ENCODE measurements at regions not wholly inside any gene's neighbourhood (a gene's known extent, or its start where the extent isn't known, plus 50 kb on each side); places are given as distances from the start of the nearest gene placed in this dataset.

DNA sequence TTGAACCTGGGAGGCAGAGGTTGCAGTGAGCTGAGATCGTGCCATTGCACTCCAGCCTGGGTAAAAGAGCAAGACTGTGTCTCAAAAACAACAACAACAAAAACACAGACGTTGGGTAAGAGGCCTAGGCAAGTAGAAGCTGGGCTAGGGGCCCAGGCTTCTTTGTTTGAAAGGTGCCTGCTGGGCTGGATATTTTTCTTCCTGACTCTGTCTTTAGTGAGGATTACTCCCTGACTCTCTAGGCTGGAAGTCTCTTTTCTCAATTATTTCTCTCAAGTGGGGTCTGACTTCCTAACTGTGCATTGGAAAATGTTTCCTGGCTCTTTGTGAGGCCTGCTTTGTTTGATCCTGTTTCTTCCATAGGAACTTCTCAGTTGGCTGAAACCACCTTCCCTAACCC is 76.5 kb upstream of the DTNBP1 start:
- TF ChIP-seq, protein P1, sequence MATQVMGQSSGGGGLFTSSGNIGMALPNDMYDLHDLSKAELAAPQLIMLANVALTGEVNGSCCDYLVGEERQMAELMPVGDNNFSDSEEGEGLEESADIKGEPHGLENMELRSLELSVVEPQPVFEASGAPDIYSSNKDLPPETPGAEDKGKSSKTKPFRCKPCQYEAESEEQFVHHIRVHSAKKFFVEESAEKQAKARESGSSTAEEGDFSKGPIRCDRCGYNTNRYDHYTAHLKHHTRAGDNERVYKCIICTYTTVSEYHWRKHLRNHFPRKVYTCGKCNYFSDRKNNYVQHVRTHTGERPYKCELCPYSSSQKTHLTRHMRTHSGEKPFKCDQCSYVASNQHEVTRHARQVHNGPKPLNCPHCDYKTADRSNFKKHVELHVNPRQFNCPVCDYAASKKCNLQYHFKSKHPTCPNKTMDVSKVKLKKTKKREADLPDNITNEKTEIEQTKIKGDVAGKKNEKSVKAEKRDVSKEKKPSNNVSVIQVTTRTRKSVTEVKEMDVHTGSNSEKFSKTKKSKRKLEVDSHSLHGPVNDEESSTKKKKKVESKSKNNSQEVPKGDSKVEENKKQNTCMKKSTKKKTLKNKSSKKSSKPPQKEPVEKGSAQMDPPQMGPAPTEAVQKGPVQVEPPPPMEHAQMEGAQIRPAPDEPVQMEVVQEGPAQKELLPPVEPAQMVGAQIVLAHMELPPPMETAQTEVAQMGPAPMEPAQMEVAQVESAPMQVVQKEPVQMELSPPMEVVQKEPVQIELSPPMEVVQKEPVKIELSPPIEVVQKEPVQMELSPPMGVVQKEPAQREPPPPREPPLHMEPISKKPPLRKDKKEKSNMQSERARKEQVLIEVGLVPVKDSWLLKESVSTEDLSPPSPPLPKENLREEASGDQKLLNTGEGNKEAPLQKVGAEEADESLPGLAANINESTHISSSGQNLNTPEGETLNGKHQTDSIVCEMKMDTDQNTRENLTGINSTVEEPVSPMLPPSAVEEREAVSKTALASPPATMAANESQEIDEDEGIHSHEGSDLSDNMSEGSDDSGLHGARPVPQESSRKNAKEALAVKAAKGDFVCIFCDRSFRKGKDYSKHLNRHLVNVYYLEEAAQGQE (tag by site-specific recombination; IDR thresholded peaks at IDR 0.05): no peak
- TF ChIP-seq ZNF274 (IDR thresholded peaks at IDR 0.05; ENCODE audit: low read length): no peak
- TF ChIP-seq ZNF274 (tag by site-specific recombination; IDR thresholded peaks at IDR 0.05; ENCODE audit: borderline replicate concordance): no peak
- TF ChIP-seq GLI4 (tag by site-specific recombination; IDR thresholded peaks at IDR 0.05): no peak
- TF ChIP-seq, protein P2, sequence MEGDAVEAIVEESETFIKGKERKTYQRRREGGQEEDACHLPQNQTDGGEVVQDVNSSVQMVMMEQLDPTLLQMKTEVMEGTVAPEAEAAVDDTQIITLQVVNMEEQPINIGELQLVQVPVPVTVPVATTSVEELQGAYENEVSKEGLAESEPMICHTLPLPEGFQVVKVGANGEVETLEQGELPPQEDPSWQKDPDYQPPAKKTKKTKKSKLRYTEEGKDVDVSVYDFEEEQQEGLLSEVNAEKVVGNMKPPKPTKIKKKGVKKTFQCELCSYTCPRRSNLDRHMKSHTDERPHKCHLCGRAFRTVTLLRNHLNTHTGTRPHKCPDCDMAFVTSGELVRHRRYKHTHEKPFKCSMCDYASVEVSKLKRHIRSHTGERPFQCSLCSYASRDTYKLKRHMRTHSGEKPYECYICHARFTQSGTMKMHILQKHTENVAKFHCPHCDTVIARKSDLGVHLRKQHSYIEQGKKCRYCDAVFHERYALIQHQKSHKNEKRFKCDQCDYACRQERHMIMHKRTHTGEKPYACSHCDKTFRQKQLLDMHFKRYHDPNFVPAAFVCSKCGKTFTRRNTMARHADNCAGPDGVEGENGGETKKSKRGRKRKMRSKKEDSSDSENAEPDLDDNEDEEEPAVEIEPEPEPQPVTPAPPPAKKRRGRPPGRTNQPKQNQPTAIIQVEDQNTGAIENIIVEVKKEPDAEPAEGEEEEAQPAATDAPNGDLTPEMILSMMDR (tag by site-specific recombination; IDR thresholded peaks at IDR 0.05): no peak
- TF ChIP-seq ZNF777 (tag by site-specific recombination; IDR thresholded peaks at IDR 0.05; ENCODE audit: borderline replicate concordance): no peak
- TF ChIP-seq ZNF529 (tag by site-specific recombination; IDR thresholded peaks at IDR 0.05; ENCODE audit: insufficient replicate concordance): no peak
- TF ChIP-seq TCF7L2 (IDR thresholded peaks at IDR 0.05; ENCODE audit: borderline replicate concordance, low read depth, low read length): no peak
- no peak for TF ChIP-seq REPIN1 (tag by site-specific recombination; IDR thresholded peaks at IDR 0.05; ENCODE audit: low read depth)
- TF ChIP-seq, protein P3, sequence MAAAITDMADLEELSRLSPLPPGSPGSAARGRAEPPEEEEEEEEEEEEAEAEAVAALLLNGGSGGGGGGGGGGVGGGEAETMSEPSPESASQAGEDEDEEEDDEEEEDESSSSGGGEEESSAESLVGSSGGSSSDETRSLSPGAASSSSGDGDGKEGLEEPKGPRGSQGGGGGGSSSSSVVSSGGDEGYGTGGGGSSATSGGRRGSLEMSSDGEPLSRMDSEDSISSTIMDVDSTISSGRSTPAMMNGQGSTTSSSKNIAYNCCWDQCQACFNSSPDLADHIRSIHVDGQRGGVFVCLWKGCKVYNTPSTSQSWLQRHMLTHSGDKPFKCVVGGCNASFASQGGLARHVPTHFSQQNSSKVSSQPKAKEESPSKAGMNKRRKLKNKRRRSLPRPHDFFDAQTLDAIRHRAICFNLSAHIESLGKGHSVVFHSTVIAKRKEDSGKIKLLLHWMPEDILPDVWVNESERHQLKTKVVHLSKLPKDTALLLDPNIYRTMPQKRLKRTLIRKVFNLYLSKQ (tag by site-specific recombination; IDR thresholded peaks at IDR 0.05; ENCODE audit: borderline replicate concordance): no peak
- no peak for TF ChIP-seq ZNF335 (tag by site-specific recombination; conservative IDR thresholded peaks at IDR 0.05)
- TF ChIP-seq ZBTB8A (tag by site-specific recombination; IDR thresholded peaks at IDR 0.05): no peak
